OCI-LY3 (cell line): ENCODE measurements at regions not wholly inside any gene's neighbourhood (a gene's known extent, or its start where the extent isn't known, plus 50 kb on each side); places are given as distances from the start of the nearest gene placed in this dataset.

Experiments used
- H2AFZ ChIP-seq: fragments of 200-600, 300-600 bp; shearing (Covaris generic); 2 replicates; pipeline ENCODE4 v1.6.0; 2014; ENCODE audit warnings: antibody characterized with exemption, low read depth, low read length
- H3K27ac ChIP-seq: fragments of 200-600, 300-600 bp; sonication (generic); 2 replicates; pipeline ENCODE4 v1.5.1; 2014; ENCODE audit warnings: mild to moderate bottlenecking, low read length, moderate library complexity, mixed read lengths
- H3K27me3 ChIP-seq: fragments of 200-600, 300-600 bp; sonication (generic); 2 replicates; pipeline ENCODE4 v1.6.1; 2014; ENCODE audit warnings: low read depth, low read length, mixed read lengths
- H3K36me3 ChIP-seq: fragments of 200-600, 300-600 bp; sonication (generic); replicated peaks from 2 replicates; pipeline ENCODE3; 2014; ENCODE audit warnings: low read depth, low read length, mixed read lengths
- H3K4me1 ChIP-seq: fragments of 300-600, 200-600 bp; sonication (generic); 2 replicates; pipeline ENCODE4 v1.6.1; 2014; ENCODE audit warnings: low read length, mixed read lengths
- H3K4me2 ChIP-seq: fragments of 200-600, 300-600 bp; sonication (generic); 2 replicates; pipeline ENCODE4 v1.6.1; 2014; ENCODE audit warnings: low read length, mixed read lengths
- H3K4me3 ChIP-seq: fragments of 300-600, 200-600 bp; sonication (generic); 2 replicates; pipeline ENCODE4 v1.5.1; 2014; ENCODE audit warnings: antibody characterized with exemption, mild to moderate bottlenecking, low read length, moderate library complexity
- H3K79me2 ChIP-seq: fragments of 300-600, 200-600 bp; shearing (Covaris generic); 2 replicates; pipeline ENCODE4 v1.6.1; 2014; ENCODE audit warnings: mild to moderate bottlenecking, low read length, mixed read lengths
- H3K9ac ChIP-seq: fragments of 300-600, 200-600 bp; shearing (Covaris generic); 2 replicates; pipeline ENCODE4 v1.6.0; 2014; ENCODE audit warnings: mild to moderate bottlenecking, low read length, moderate library complexity
- H3K9me3 ChIP-seq: fragments of 200-600, 300-600 bp; shearing (Covaris generic); 2 replicates; pipeline ENCODE4 v1.6.1; 2014; ENCODE audit warnings: low read length, mixed read lengths; ENCODE audit not compliant: insufficient read depth
- H4K20me1 ChIP-seq: fragments of 200-600, 300-600 bp; sonication (generic); 2 replicates; pipeline ENCODE4 v1.6.1; 2016; ENCODE audit warnings: low read length, mixed read lengths; ENCODE audit not compliant: insufficient read depth
- EZH2phosphoT487 ChIP-seq: fragments of 200-600 bp; shearing (Covaris generic); IDR thresholded peaks from 2 replicates; pipeline ENCODE4 v1.6.1; 2018; ENCODE audit warnings: antibody characterized with exemption, mixed run types, low read depth
- TF ChIP-seq, protein P1 (sequence below): fragments of 200-600, 300-600 bp; sonication (generic); IDR thresholded peaks from 2 replicates; pipeline ENCODE4 v1.5.1; 2014; ENCODE audit warnings: antibody characterized with exemption, low read length, low read depth

DNA sequence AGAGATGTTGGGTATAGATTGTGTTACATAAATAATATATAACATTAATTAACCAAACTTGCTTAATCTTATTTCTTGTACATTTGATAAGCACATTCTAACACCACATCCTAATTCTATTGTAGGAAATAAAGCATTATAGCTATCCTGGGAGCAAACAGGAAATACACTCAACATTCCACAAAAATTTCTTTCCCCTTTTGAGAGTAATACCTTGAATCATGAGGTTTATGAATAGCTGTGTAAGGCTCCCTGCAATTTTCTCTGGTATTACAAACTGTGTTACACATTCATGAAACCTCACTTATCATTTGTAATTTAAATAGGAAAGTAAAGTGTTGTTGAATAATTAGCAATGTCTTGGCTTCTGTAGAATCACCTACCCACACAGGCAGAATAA is 95.1 kb downstream of the TMEM47 start:
- Histone ChIP-seq H3K27me3 (no peaks in the 10 kb centered on the region), H3K4me2 (no peak overlapping the region), H3K79me2 (no peaks in the 10 kb centered on the region), H2AFZ (no peak overlapping the region), H3K9ac (no peak overlapping the region), H3K27ac (no peak overlapping the region), H3K4me1 (no peaks in the 10 kb centered on the region), H4K20me1 (no peaks in the 10 kb centered on the region), H3K9me3 (no peaks in the 10 kb centered on the region), H3K4me3 (no peak overlapping the region), H3K36me3 (no peaks in the 10 kb centered on the region)
- TF ChIP-seq, protein P1, sequence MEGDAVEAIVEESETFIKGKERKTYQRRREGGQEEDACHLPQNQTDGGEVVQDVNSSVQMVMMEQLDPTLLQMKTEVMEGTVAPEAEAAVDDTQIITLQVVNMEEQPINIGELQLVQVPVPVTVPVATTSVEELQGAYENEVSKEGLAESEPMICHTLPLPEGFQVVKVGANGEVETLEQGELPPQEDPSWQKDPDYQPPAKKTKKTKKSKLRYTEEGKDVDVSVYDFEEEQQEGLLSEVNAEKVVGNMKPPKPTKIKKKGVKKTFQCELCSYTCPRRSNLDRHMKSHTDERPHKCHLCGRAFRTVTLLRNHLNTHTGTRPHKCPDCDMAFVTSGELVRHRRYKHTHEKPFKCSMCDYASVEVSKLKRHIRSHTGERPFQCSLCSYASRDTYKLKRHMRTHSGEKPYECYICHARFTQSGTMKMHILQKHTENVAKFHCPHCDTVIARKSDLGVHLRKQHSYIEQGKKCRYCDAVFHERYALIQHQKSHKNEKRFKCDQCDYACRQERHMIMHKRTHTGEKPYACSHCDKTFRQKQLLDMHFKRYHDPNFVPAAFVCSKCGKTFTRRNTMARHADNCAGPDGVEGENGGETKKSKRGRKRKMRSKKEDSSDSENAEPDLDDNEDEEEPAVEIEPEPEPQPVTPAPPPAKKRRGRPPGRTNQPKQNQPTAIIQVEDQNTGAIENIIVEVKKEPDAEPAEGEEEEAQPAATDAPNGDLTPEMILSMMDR, result no peak
- no peak for TF ChIP-seq EZH2phosphoT487

- no peaks in the 10 kb centered on the region for H3K27me3 ChIP-seq
- no peak overlapping the region for H3K4me2 ChIP-seq
- TF ChIP-seq EZH2phosphoT487, result no peak
- TF ChIP-seq, protein P1, result no peak
- H3K4me3 ChIP-seq, result no peak overlapping the region
- no peak overlapping the region for H3K9ac ChIP-seq
- no peak overlapping the region for H2AFZ ChIP-seq
- no peak overlapping the region for H3K27ac ChIP-seq
- H3K36me3 ChIP-seq, result no peaks in the 10 kb centered on the region
- H4K20me1 ChIP-seq, result no peaks in the 10 kb centered on the region
- no peaks in the 10 kb centered on the region for H3K9me3 ChIP-seq
- no peaks in the 10 kb centered on the region for H3K4me1 ChIP-seq
- H3K79me2 ChIP-seq, result no peaks in the 10 kb centered on the region
These were observed 96.9 kb downstream of the TMEM47 start for GRCh38 chrX:34560180-34560579.

GRCh38 chrX:34559325-34559724 is 97.8 kb downstream of the TMEM47 start:
- Histone ChIP-seq H3K4me1 (no peaks in the 10 kb centered on the region), H3K9ac (no peak overlapping the region), H2AFZ (no peak overlapping the region), H3K4me2 (no peak overlapping the region), H3K79me2 (no peaks in the 10 kb centered on the region), H4K20me1 (no peaks in the 10 kb centered on the region), H3K4me3 (no peak overlapping the region), H3K36me3 (no peaks in the 10 kb centered on the region), H3K27ac (no peak overlapping the region), H3K27me3 (no peaks in the 10 kb centered on the region), H3K9me3 (no peaks in the 10 kb centered on the region)
- TF ChIP-seq, protein P1, result no peak
- TF ChIP-seq EZH2phosphoT487, result no peak

DNA sequence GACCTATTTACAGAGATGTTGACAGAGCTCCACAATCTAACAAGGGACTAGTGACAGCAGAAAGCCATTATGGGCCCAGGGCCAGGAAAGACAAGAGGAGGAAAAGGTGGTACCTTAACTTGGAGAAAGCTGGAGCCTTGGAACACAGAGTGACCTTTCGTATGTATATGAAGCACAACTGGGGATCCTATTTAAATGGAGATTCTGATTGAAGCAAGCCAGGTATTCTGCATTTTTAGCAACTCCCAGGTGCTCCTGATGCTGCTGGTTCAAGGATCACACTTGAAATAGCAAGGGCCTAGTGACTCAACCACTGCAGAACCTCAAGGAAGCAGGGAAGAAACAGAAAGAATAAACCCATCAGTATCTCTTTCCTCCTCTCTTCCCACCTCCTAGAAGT is 99.4 kb downstream of the TMEM47 start:
- Histone ChIP-seq H3K36me3 (no peaks in the 10 kb centered on the region), H3K4me1 (no peaks in the 10 kb centered on the region), H3K9ac (no peak overlapping the region), H3K4me3 (no peak overlapping the region), H3K4me2 (no peak overlapping the region), H3K27me3 (no peaks in the 10 kb centered on the region), H3K79me2 (no peaks in the 10 kb centered on the region), H2AFZ (no peak overlapping the region), H4K20me1 (no peaks in the 10 kb centered on the region), H3K9me3 (no peaks in the 10 kb centered on the region), H3K27ac (no peak overlapping the region)
- TF ChIP-seq, protein P1, result no peak
- TF ChIP-seq EZH2phosphoT487, result no peak
